OCI-LY3 (cell line): ENCODE measurements at regions not wholly inside any gene's neighbourhood (a gene's known extent, or its start where the extent isn't known, plus 50 kb on each side); places are given as distances from the start of the nearest gene placed in this dataset.

ENCODE experiments used
- CTCF ChIP-seq: fragments of 200-600, 300-600 bp; sonication (generic); IDR thresholded peaks from 2 replicates; pipeline ENCODE4 v1.5.1; 2014; ENCODE audit warnings: antibody characterized with exemption, low read length, low read depth
- EZH2phosphoT487 ChIP-seq: fragments of 200-600 bp; shearing (Covaris generic); IDR thresholded peaks from 2 replicates; pipeline ENCODE4 v1.6.1; 2018; ENCODE audit warnings: antibody characterized with exemption, mixed run types, low read depth

- TF ChIP-seq CTCF, result no peak
- no peak for TF ChIP-seq EZH2phosphoT487
Measured at GRCh38 chr22:35195226-35195625, 62.1 kb upstream of the HMGXB4 start.
